ENCODE measurements at regions not wholly inside any gene's neighbourhood (a gene's known extent, or its start where the extent isn't known, plus 50 kb on each side); places are given as distances from the start of the nearest gene placed in this dataset.

DNA sequence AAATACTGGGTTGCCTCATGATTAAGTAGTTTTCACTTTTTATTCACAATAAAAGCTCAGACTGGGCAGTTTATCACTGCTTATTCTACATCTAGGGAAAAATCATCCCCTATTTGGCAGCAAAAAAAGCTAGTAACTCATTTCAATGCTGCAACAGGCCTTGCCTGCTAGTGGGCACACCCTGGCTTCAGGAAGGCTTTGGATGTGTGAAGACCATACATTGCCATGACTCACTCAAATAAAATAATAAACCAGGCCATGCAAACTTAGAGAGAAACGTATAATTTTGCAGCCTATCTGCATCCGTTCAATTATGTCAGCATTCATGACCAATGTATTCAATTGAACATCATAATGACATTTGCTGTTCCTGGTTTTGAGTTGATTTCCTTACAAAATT, 402.9 kb downstream of the PIK3R1 start:
- TF ChIP-seq EP300 (IDR thresholded peaks at IDR 0.05) (no peak), POLR2A (IDR thresholded peaks at IDR 0.05) (no peak), POLR2AphosphoS5 (IDR thresholded peaks at IDR 0.05) (no peak)
- TF ChIP-seq, protein P1, sequence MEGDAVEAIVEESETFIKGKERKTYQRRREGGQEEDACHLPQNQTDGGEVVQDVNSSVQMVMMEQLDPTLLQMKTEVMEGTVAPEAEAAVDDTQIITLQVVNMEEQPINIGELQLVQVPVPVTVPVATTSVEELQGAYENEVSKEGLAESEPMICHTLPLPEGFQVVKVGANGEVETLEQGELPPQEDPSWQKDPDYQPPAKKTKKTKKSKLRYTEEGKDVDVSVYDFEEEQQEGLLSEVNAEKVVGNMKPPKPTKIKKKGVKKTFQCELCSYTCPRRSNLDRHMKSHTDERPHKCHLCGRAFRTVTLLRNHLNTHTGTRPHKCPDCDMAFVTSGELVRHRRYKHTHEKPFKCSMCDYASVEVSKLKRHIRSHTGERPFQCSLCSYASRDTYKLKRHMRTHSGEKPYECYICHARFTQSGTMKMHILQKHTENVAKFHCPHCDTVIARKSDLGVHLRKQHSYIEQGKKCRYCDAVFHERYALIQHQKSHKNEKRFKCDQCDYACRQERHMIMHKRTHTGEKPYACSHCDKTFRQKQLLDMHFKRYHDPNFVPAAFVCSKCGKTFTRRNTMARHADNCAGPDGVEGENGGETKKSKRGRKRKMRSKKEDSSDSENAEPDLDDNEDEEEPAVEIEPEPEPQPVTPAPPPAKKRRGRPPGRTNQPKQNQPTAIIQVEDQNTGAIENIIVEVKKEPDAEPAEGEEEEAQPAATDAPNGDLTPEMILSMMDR (IDR thresholded peaks at IDR 0.05) = no peak

Measured in upper lobe of left lung (tissue), 4 donors.